ENCODE measurements at regions not wholly inside any gene's neighbourhood (a gene's known extent, or its start where the extent isn't known, plus 50 kb on each side); places are given as distances from the start of the nearest gene placed in this dataset.

- no peak for FAIRE-seq
Measured at GRCh38 chr9:13524245-13524644, 244.8 kb upstream of the MPDZ start.

- no peak for FAIRE-seq
Measured at GRCh38 chr9:13520069-13520468, 240.6 kb upstream of the MPDZ start.

DNA sequence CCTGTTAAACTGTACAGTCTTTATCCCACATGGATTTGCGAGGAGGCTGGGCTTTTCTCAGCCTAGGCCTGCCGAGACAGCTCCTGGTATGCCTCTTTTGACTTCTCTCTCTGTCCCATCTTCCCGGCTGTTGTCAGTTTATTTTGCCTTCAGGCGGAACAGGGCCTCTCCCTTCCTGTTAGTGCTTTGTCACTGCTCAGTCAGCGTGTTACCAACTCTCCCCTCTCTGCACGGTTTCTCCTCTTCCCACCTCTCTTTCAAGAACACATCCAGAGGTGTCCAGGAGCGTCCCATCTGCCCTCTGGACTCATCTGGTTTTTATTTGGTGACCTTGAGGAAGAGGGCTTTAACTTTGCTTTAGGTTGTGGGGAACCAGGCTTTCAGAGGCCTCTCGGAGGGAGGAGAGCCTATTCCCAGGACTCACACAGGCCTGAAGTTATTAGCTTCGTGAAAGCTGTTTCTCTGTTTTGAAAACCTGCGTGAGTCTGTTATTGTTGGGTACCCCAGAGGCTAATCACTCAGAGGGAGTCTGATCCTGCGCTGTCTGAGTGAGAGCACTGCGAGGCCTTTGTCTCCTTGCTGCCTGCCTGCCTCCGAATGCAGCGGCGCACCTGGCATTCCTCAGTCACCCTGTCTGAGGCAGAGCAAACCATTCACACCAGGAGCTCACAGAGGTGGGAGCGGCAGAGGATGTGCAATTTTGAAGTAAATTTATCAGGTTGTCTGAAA, 234.4 kb upstream of the MPDZ start:
- FAIRE-seq, result no peak

DNA sequence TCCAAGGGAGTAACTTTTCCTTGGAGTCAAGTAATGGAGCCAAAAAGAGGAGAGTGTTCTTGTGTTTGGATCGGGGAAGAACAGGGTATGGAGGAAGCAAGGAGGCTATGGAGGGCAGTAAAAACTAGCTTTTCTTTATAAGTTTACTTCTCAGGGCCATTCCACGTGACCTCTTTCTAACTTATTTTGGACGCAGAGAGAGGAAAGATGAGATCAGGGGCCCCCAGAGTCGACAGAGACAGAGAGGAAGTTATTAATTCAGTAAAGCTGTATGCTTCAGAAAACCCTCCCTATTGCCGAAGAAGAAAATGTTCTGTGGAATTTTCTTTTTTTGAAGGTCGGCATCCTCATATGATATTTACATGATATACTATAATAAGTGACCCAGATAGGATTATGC, 233.8 kb upstream of the MPDZ start:
- no peak for FAIRE-seq

- FAIRE-seq, result no peak
Measured at GRCh38 chr9:13508681-13509080, 229.2 kb upstream of the MPDZ start.

GRCh38 chr9:13508086-13508485, 228.6 kb upstream of the MPDZ start:
- FAIRE-seq, result no peak

GRCh38 chr9:13505797-13506196, 226.3 kb upstream of the MPDZ start:
- FAIRE-seq, result no peak

GRCh38 chr9:13503599-13503998, 224.1 kb upstream of the MPDZ start:
- no peak for FAIRE-seq

GRCh38 chr9:13502484-13502883, 223.0 kb upstream of the MPDZ start:
- no peak for FAIRE-seq

GRCh38 chr9:13501018-13501417, 221.5 kb upstream of the MPDZ start:
- no peak for FAIRE-seq

GRCh38 chr9:13500034-13500433, 220.5 kb upstream of the MPDZ start:
- no peak for FAIRE-seq

GRCh38 chr9:13493697-13494096, 214.2 kb upstream of the MPDZ start:
- FAIRE-seq, result no peak

DNA sequence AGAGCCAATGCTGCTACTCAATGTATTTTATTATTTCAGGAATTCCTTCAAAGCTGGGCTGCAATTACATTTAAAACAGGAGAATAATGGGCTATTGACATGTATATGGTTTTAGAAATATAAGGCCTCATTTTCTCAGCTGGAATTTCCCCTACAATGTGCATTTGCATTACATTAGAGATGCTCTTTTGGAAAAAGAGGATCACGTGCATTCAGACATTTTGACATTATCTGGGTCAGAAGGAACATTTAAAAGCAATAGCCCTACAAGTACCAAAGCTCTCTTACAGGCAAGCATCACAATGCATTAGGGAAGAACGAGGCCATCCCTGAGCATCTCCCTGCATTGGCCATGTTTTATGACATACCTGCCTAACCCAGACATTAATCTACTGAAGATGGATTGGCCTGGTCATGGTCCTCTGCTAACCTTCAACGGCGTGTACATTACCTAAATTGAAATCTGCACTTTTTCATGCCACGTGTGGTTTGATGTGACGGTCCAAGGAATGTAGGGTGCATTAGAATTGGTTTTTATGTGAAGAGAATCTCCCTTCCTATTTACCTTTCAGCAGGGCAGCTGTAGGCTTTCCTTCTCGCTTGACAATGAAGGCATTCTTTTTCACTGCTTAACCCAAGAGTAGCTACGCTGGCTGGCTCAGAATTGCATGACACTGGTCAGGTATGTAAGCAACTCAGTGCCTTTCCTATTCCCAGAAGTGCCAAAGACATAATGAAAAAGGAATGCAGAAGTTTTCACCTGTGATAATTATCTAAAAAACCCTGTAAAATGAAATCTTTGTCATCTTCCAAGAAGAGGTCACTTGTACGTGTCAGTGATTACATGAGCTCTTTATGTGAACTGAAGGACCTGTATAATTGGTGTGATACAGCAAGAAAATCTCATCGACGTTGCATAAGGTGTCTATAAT, 212.3 kb upstream of the MPDZ start:
- no peak for FAIRE-seq

DNA sequence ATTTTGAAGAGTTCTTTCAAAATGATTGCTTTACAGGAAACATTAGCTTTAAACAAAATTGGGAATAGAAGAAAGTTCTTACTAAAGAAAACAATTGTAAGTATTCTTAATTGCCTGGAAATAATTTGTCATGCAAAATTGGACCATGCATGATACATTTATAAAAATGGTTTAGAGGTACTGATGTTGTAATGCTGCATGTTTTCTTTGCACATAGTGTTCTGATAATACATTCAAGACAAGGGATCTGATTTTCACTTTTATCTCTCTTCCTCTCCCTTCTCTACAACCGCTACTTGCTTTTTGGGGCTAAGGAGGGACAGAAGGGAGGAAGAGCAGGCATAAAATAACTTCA, 211.6 kb upstream of the MPDZ start:
- no peak for FAIRE-seq

DNA sequence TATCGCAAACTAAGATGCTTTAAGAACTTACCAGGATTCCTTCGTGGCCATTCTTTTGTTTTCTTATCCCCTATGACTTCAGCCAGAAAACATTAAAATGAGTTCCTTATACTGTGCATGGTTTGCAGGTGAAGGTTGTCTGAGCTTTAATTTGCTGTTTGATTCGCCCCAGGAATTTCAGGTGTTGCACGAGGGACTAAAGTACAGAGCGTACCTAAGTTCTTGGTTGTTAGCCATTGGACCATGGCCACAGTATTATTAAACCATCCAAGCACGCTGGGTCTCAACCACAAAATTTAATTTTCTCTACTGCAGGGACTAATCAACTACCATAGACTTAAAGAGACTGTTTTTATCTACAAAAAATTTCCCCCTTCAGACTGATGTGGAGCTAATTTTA, 208.4 kb upstream of the MPDZ start:
- FAIRE-seq, result no peak

DNA sequence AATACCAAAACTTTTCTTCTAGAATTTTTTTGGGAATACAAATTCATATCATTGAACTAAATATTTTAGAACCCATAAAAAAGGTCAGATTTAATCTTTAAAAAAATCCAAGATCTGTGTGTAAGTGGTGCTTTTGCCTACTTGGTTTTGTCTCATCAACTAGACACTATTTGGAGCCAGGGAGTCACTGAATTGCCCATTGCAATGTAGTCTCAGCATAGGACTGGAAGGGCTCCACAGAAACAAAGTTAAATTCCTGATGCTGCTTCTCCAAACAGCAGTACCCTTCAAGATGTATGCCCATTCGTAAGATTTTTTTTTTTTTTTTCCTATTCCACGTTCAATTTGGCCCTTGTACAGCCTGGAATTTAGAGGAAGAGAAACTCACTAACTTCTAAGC, 208.0 kb upstream of the MPDZ start:
- FAIRE-seq, result no peak

DNA sequence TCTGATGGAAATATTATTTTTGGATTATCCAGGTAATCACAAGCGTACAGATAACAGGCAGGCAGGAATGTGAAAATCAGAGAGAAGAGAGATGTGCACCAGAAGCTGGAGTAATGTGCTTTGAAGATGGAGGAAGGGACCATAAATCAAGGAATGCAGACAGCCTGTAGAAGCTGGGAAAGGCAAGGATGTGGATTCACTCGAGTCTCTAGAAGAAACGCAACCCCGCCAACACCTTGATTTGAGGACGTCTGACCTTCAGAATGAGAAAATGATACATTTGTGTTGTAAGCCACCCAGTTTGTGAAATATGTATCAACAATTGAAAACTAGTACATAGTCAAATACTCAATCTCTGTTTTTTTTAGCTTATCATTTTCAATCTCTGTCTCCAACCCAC, 207.6 kb upstream of the MPDZ start:
- no peak for FAIRE-seq

GRCh38 chr9:13485068-13485596, 205.6 kb upstream of the MPDZ start:
- no peak for FAIRE-seq

- no peak for FAIRE-seq
Measured at GRCh38 chr9:13484186-13484585, 204.7 kb upstream of the MPDZ start.

DNA sequence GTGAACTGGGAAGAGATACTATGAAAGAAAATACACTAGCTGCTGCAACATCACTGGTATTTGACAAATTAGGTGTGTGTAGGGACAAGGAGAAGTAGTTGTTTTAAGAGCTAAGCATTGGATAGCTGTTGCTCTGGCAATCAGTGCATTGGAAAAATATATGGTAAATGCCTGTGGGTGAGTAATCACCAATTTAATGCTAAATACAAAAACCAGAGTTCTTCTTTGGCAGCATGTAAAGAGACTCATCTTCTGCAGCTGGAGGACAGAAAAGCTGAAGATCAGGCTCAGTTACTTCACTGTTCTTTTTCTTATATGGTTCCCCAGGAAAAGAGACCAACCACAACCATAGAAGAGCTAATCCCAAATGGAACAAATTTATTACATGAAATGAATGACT, 201.8 kb upstream of the MPDZ start:
- no peak for FAIRE-seq

DNA sequence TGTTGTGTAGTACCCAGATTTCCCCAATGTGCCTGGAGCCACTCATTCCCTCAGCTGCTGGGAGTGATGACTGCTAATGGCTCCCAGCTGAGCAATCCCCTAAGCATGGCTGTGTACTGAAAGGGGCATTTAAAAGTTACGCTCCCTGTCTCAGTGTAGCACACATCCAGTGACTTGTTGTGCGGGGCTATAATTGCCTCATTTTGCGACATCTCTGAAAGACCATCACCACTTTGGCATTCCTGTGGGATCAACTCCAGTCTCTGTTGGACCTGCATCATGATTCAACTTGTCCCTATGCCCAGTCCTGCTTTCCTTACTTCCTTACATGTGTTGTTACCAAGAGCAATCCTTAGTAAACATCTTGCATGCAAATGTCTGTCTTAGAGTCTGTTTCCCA, 201.2 kb upstream of the MPDZ start:
- no peak for FAIRE-seq

DNA sequence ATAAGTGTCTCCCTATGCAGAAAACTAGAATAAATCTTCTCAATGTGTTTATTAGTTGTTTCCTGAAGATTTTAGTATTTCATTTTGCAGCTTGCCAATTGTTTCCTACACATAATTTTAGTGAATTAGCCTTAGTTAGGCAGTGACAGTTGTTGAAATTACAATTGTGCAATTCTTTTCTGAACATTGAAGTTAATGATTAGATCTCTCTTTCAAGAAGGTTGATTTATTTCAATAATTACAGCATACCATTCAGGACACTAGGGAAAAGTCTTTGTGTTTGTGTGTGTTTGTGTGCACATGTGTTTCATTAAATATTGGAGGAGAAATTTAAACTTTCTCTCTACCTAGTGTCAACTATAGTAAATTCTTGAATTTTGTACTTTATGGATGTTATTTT, 199.6 kb upstream of the MPDZ start:
- FAIRE-seq, result no peak

DNA sequence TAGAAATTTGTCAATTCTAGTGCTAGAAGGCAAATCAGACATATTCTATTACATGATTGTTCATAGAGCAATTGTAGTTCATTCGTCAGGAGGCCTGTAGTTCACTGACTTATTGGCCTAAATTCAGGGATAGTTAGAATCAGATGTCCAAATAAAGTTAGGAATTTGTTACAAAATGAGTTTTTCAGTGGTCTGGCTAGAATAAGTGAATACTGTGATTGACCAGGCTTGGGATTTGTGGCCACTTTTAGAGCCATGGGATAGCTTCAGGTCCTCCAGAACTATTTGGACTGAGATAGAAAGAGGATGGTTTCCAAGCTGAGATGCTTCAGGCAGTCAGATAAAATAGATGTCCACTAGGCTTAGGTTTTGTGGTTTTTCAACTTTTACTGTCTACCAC, 199.1 kb upstream of the MPDZ start:
- no peak for FAIRE-seq

DNA sequence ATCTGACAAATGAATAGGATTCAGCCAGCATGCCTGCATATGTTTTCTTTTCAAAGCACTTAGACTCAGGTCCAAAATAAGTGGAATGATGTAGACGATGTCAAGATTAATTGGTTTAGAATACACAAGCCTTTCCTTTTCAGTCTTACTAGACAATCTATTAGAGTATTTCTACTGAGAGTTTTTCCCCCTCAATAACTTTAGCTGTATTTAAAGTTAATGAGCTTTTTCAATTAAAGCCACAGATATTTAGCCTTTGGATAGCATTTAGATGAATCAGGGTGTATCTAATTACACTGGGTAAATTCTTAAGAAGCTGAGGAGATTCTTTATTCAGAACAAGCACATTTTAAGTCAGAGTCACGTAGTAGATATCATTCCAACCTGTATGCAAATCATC, 198.7 kb upstream of the MPDZ start:
- no peak for FAIRE-seq

Measured in A204.1 (cell line).